ENCODE measurements at regions not wholly inside any gene's neighbourhood (a gene's known extent, or its start where the extent isn't known, plus 50 kb on each side); places are given as distances from the start of the nearest gene placed in this dataset.

- H2AFZ ChIP-seq (ENCODE audit: low read depth, low read length) = no peak overlapping the region
Observed at GRCh38 chr9:105131981-105132380, 112.5 kb upstream of the SLC44A1 start.

GRCh38 chr9:105132606-105133005 is 111.8 kb upstream of the SLC44A1 start:
- H3K9ac ChIP-seq (ENCODE audit: low read length) = no peak overlapping the region
- no peaks in the 10 kb centered on the region for H3K9me2 ChIP-seq (ENCODE audit: insufficient read depth, low read length)
- no peaks in the 10 kb centered on the region for H4K20me1 ChIP-seq (ENCODE audit: insufficient read depth)
- H3K9me3 ChIP-seq (ENCODE audit: low read length) = no peaks in the 10 kb centered on the region
- no peak for TF ChIP-seq TAF1 (IDR thresholded peaks at IDR 0.05; ENCODE audit: low read depth)
- TF ChIP-seq EZH2 (IDR thresholded peaks at IDR 0.05; ENCODE audit: borderline replicate concordance, insufficient read depth, low read length, poor library complexity, severe bottlenecking) = no peak
- H3K79me2 ChIP-seq (replicated peaks; ENCODE audit: insufficient read depth, low read length) = no peaks in the 10 kb centered on the region
- no peak overlapping the region for H3K4me3 ChIP-seq (ENCODE audit: low read length)
- H3K4me2 ChIP-seq (ENCODE audit: low read length) = no peak overlapping the region
- no peak overlapping the region for H2AFZ ChIP-seq (ENCODE audit: low read depth, low read length)
- H3K27me3 ChIP-seq (ENCODE audit: insufficient read depth, low read depth, low read length) = no peaks in the 10 kb centered on the region
- H3F3A ChIP-seq (ENCODE audit: insufficient read depth, low read length, poor library complexity, severe bottlenecking) = no peaks in the 10 kb centered on the region
- H3K27ac ChIP-seq (ENCODE audit: low read length) = no peak overlapping the region
- H3K36me3 ChIP-seq (ENCODE audit: insufficient read depth, low read length) = no peaks in the 10 kb centered on the region

More at GRCh38 chr9:105131981-105132380, 112.5 kb upstream of the SLC44A1 start:
- Histone ChIP-seq H3K27ac (ENCODE audit: low read length) (no peak overlapping the region), H3K9me3 (ENCODE audit: low read length) (no peaks in the 10 kb centered on the region), H3K27me3 (ENCODE audit: insufficient read depth, low read depth, low read length) (no peaks in the 10 kb centered on the region), H4K20me1 (ENCODE audit: insufficient read depth) (no peaks in the 10 kb centered on the region), H3K4me3 (ENCODE audit: low read length) (no peak overlapping the region), H3K4me2 (ENCODE audit: low read length) (no peak overlapping the region), H3K9me2 (ENCODE audit: insufficient read depth, low read length) (no peaks in the 10 kb centered on the region), H3K9ac (ENCODE audit: low read length) (no peak overlapping the region), H3K36me3 (ENCODE audit: insufficient read depth, low read length) (no peaks in the 10 kb centered on the region), H3F3A (ENCODE audit: insufficient read depth, low read length, poor library complexity, severe bottlenecking) (no peaks in the 10 kb centered on the region), H3K79me2 (replicated peaks; ENCODE audit: insufficient read depth, low read length) (no peaks in the 10 kb centered on the region)
- TF ChIP-seq CTCF (IDR thresholded peaks at IDR 0.05; ENCODE audit: poor library complexity, severe bottlenecking) = no peak

- Histone ChIP-seq H3K36me3 (ENCODE audit: insufficient read depth, low read length) (no peaks in the 10 kb centered on the region), H3K4me2 (ENCODE audit: low read length) (no peak overlapping the region), H2AFZ (ENCODE audit: low read depth, low read length) (no peak overlapping the region), H3K27ac (ENCODE audit: low read length) (no peak overlapping the region), H4K20me1 (ENCODE audit: insufficient read depth) (no peaks in the 10 kb centered on the region), H3K27me3 (ENCODE audit: insufficient read depth, low read depth, low read length) (no peaks in the 10 kb centered on the region), H3K9me3 (ENCODE audit: low read length) (no peaks in the 10 kb centered on the region), H3K9ac (ENCODE audit: low read length) (no peak overlapping the region), H3K4me3 (ENCODE audit: low read length) (no peak overlapping the region), H3K9me2 (ENCODE audit: insufficient read depth, low read length) (no peaks in the 10 kb centered on the region), H3F3A (ENCODE audit: insufficient read depth, low read length, poor library complexity, severe bottlenecking) (no peaks in the 10 kb centered on the region), H3K79me2 (replicated peaks; ENCODE audit: insufficient read depth, low read length) (no peaks in the 10 kb centered on the region)
- no peak for TF ChIP-seq CTCF (IDR thresholded peaks at IDR 0.05; ENCODE audit: poor library complexity, severe bottlenecking)
- no peak for TF ChIP-seq RAD21 (conservative IDR thresholded peaks at IDR 0.05)
- no peak for TF ChIP-seq TAF1 (IDR thresholded peaks at IDR 0.05; ENCODE audit: low read depth)
- no peak for TF ChIP-seq POLR2AphosphoS5 (IDR thresholded peaks at IDR 0.05)
- no peak for TF ChIP-seq REST (IDR thresholded peaks at IDR 0.05; ENCODE audit: borderline replicate concordance)
- TF ChIP-seq SMC3 (conservative IDR thresholded peaks at IDR 0.05; ENCODE audit: poor library complexity) = no peak
- no peak for TF ChIP-seq EZH2 (IDR thresholded peaks at IDR 0.05; ENCODE audit: borderline replicate concordance, insufficient read depth, low read length, poor library complexity, severe bottlenecking)
- TF ChIP-seq EP300 (conservative IDR thresholded peaks at IDR 0.05; ENCODE audit: poor library complexity, severe bottlenecking) = no peak
- TF ChIP-seq MXI1 (conservative IDR thresholded peaks at IDR 0.05; ENCODE audit: poor library complexity, severe bottlenecking) = no peak
Observed at GRCh38 chr9:105138306-105138801, 106.1 kb upstream of the SLC44A1 start.
